Neural progenitor cell (in vitro differentiated cells): ENCODE measurements at regions not wholly inside any gene's neighbourhood (a gene's known extent, or its start where the extent isn't known, plus 50 kb on each side); places are given as distances from the start of the nearest gene placed in this dataset.

Experiments used
- DNase-seq: peaks from one replicate; pipeline ENCODE4 v3.0.0-alpha.2; 2016; ENCODE audit warnings: low spot score
- H2AFZ ChIP-seq: fragments of 200-600 bp; sonication (generic); replicated peaks from 2 replicates; pipeline ENCODE4 v1.6.1; 2016; ENCODE audit warnings: antibody characterized with exemption
- H3F3A ChIP-seq: fragments of 200-600 bp; sonication (generic); 2 replicates; pipeline ENCODE4 v1.6.1; 2016; ENCODE audit warnings: antibody characterized with exemption, low read depth
- H3K27ac ChIP-seq: fragments of 200-600 bp; sonication (generic); 2 replicates; pipeline ENCODE4 v1.5.1; 2016; ENCODE audit warnings: mild to moderate bottlenecking
- H3K27me3 ChIP-seq: fragments of 200-600 bp; sonication (generic); 2 replicates; pipeline ENCODE4 v1.6.1; 2016; ENCODE audit warnings: mild to moderate bottlenecking, moderate library complexity
- H3K36me3 ChIP-seq: fragments of 200-600 bp; sonication (generic); 2 replicates; pipeline ENCODE4 v1.5.1; 2016
- H3K4me1 ChIP-seq: fragments of 200-600 bp; sonication (generic); 2 replicates; pipeline ENCODE4 v1.6.1; 2016; ENCODE audit warnings: mixed run types
- H3K4me2 ChIP-seq: fragments of 200-600 bp; sonication (generic); 2 replicates; pipeline ENCODE4 v1.6.1; 2016
- H3K4me3 ChIP-seq: fragments of 200-600 bp; sonication (generic); 2 replicates; pipeline ENCODE4 v1.5.1; 2016
- H3K79me2 ChIP-seq: fragments of 200-600 bp; sonication (generic); 2 replicates; pipeline ENCODE4 v1.6.1; 2016; ENCODE audit warnings: low read depth
- H3K9ac ChIP-seq: fragments of 200-600 bp; sonication (generic); 2 replicates; pipeline ENCODE4 v1.6.1; 2016
- H3K9me3 ChIP-seq: fragments of 200-600 bp; sonication (generic); 2 replicates; pipeline ENCODE4 v1.5.1; 2016; ENCODE audit warnings: low read depth
- H4K20me1 ChIP-seq: fragments of 200-600 bp; sonication (generic); 2 replicates; pipeline ENCODE4 v1.6.1; 2016; ENCODE audit warnings: low read depth
- H3K27ac Mint-ChIP-seq: 3 replicates; pipeline ENCODE4 v1.8.0; 2021; ENCODE audit warnings: mixed read lengths
- H3K27me3 Mint-ChIP-seq: 2 replicates; pipeline ENCODE4 v1.8.0; 2022; ENCODE audit warnings: low read depth, mild to moderate bottlenecking, inconsistent platforms, moderate library complexity, mixed read lengths; ENCODE audit not compliant: insufficient read depth
- H3K36me3 Mint-ChIP-seq: 3 replicates; pipeline ENCODE4 v1.8.0; 2021; ENCODE audit warnings: mixed read lengths
- H3K4me1 Mint-ChIP-seq: 3 replicates; pipeline ENCODE4 v1.8.0; 2021; ENCODE audit warnings: mixed read lengths
- H3K4me3 Mint-ChIP-seq: 3 replicates; pipeline ENCODE4 v1.8.0; 2021; ENCODE audit warnings: mild to moderate bottlenecking, moderate library complexity, mixed read lengths
- H3K9me3 Mint-ChIP-seq: 3 replicates; pipeline ENCODE4 v1.8.0; 2020; ENCODE audit warnings: mixed read lengths
- CTCF ChIP-seq: fragments of 200-600 bp; sonication (generic); IDR thresholded peaks from 2 replicates; pipeline ENCODE4 v1.5.1; 2017; ENCODE audit warnings: antibody characterized with exemption, mild to moderate bottlenecking
- EZH2 ChIP-seq: fragments of 200-600 bp; sonication (generic); IDR thresholded peaks from 2 replicates; pipeline ENCODE4 v1.6.1; 2017; ENCODE audit warnings: antibody characterized with exemption, mild to moderate bottlenecking, moderate library complexity
- EZH2phosphoT487 ChIP-seq: fragments of 200-600 bp; sonication (generic); IDR thresholded peaks from 2 replicates; pipeline ENCODE4 v1.6.1; 2017; ENCODE audit warnings: antibody characterized with exemption

GRCh38 chr5:54904425-54904824 is 81.0 kb downstream of the ESM1 start:
- peaks cover 6% of the 10 kb centered on the region for H3K4me1 ChIP-seq
- H3K36me3 Mint-ChIP-seq, result no peaks in the 10 kb centered on the region
- no peaks in the 10 kb centered on the region for H3K79me2 ChIP-seq
- H3K4me2 ChIP-seq, result no peak overlapping the region
- no peaks in the 10 kb centered on the region for H3F3A ChIP-seq
- no peaks in the 10 kb centered on the region for H3K9me3 Mint-ChIP-seq
- H3K27me3 ChIP-seq, result no peaks in the 10 kb centered on the region
- H3K36me3 ChIP-seq, result no peaks in the 10 kb centered on the region
- peak; percentile 70 for TF ChIP-seq CTCF
- TF ChIP-seq EZH2phosphoT487, result no peak
- no peak for TF ChIP-seq EZH2
- peaks cover 32% of the 10 kb centered on the region for H3K4me1 Mint-ChIP-seq
- H3K27me3 Mint-ChIP-seq, result peaks cover 3% of the 10 kb centered on the region
- H4K20me1 ChIP-seq, result no peaks in the 10 kb centered on the region
- no peak overlapping the region for H3K4me3 Mint-ChIP-seq
- no peak overlapping the region for H3K4me3 ChIP-seq
- no peak overlapping the region for H2AFZ ChIP-seq
- no peak overlapping the region for H3K9ac ChIP-seq
- no peak overlapping the region for H3K27ac Mint-ChIP-seq
- no peak overlapping the region for H3K27ac ChIP-seq
- no peaks in the 10 kb centered on the region for H3K9me3 ChIP-seq
- DNase-seq, result peak; percentile 63

GRCh38 chr5:54902791-54903473 is 82.5 kb downstream of the ESM1 start:
- no peak for TF ChIP-seq CTCF
- no peak for TF ChIP-seq EZH2phosphoT487
- TF ChIP-seq EZH2, result no peak
- no peaks in the 10 kb centered on the region for H3K36me3 Mint-ChIP-seq
- H3K4me3 Mint-ChIP-seq, result no peak overlapping the region

GRCh38 chr5:54900984-54901725 is 84.2 kb downstream of the ESM1 start:
- H3K79me2 ChIP-seq, result no peaks in the 10 kb centered on the region
- H3K27me3 ChIP-seq, result no peaks in the 10 kb centered on the region
- H3K27me3 Mint-ChIP-seq, result peaks cover 3% of the 10 kb centered on the region
- no peak for DNase-seq
- no peaks in the 10 kb centered on the region for H4K20me1 ChIP-seq
- no peak overlapping the region for H3K27ac Mint-ChIP-seq
- no peak overlapping the region for H2AFZ ChIP-seq
- H3K27ac ChIP-seq, result no peak overlapping the region
- H3K4me2 ChIP-seq, result no peak overlapping the region
- TF ChIP-seq EZH2 (no peak), EZH2phosphoT487 (no peak), CTCF (no peak)
- no peaks in the 10 kb centered on the region for H3K9me3 Mint-ChIP-seq
- peaks cover 16% of the 10 kb centered on the region for H3K4me1 Mint-ChIP-seq
- no peaks in the 10 kb centered on the region for H3F3A ChIP-seq
- no peak overlapping the region for H3K4me3 Mint-ChIP-seq
- no peaks in the 10 kb centered on the region for H3K9me3 ChIP-seq
- no peaks in the 10 kb centered on the region for H3K4me1 ChIP-seq
- H3K4me3 ChIP-seq, result no peak overlapping the region
- no peaks in the 10 kb centered on the region for H3K36me3 Mint-ChIP-seq
- no peaks in the 10 kb centered on the region for H3K36me3 ChIP-seq
- no peak overlapping the region for H3K9ac ChIP-seq

More at GRCh38 chr5:54902791-54903473, 82.5 kb downstream of the ESM1 start:
- DNase-seq, result no peak
- Histone ChIP-seq H3K4me3 (no peak overlapping the region), H3K4me1 (no peaks in the 10 kb centered on the region), H4K20me1 (no peaks in the 10 kb centered on the region), H3K27ac (no peak overlapping the region), H3K27me3 (no peaks in the 10 kb centered on the region), H3K79me2 (no peaks in the 10 kb centered on the region), H3K36me3 (no peaks in the 10 kb centered on the region), H2AFZ (no peak overlapping the region), H3K4me2 (no peak overlapping the region), H3K9ac (no peak overlapping the region), H3F3A (no peaks in the 10 kb centered on the region), H3K9me3 (no peaks in the 10 kb centered on the region)
- H3K4me1 Mint-ChIP-seq, result peaks cover 25% of the 10 kb centered on the region
- H3K27ac Mint-ChIP-seq, result no peak overlapping the region
- peaks cover 3% of the 10 kb centered on the region for H3K27me3 Mint-ChIP-seq
- H3K9me3 Mint-ChIP-seq, result no peaks in the 10 kb centered on the region
